K562 (cell line): ENCODE measurements at regions not wholly inside any gene's neighbourhood (a gene's known extent, or its start where the extent isn't known, plus 50 kb on each side); places are given as distances from the start of the nearest gene placed in this dataset.

Source experiments
- ATAC-seq: fragments of 200-7000 bp; cut with Tn5 transposase; 3 replicates; pipeline ENCODE4 v1.9.1; 2020; ENCODE audit warnings: moderate library complexity
- BruUV-seq: library from RNA; stranded (reverse); fragments of 400-500 nt; replicated peaks from 2 replicates; lab custom pipeline; 2021; lab: Mats Ljungman, UMichigan
- CTCF ChIA-PET: fragments of 300-600 bp; formaldehyde crosslinking; extraction: SDS; loops from one replicate; lab custom pipeline; 2021; ENCODE audit warnings: low intra/inter-chr PET ratio; lab: Yijun Ruan, JAX
- POLR2A ChIA-PET: fragments of 300-600, 350-650 bp; sonication (Branson Sonifier 250); formaldehyde crosslinking; extraction: SDS; loops from one replicate; lab custom pipeline; 2021; ENCODE audit warnings: antibody characterized with exemption, inconsistent platforms; lab: Yijun Ruan, JAX
- DNase-seq, 4 experiments: peaks; one replicate each; pipeline versions ENCODE4 v3.0.0 to v3.0.0-alpha.2; 2011 to 2018; ENCODE audit warnings: low spot score in 3 of 4, mixed read lengths in 3 of 4; ENCODE audit errors: extremely low read depth in 1 of 4
- FAIRE-seq: peaks from 2 replicates; lab custom pipeline; 2011; peaks lifted over from hg19 to GRCh38; lab: Jason Lieb, UNC
- H2AFZ ChIP-seq: 2 replicates; pipeline ENCODE4 v1.6.0; 2011; ENCODE audit warnings: low read depth, low read length, control low read depth, inconsistent platforms
- H3K27ac ChIP-seq: fragments of 200-600 bp; 3 replicates; pipeline ENCODE4 v1.8.0; 2011; ENCODE audit warnings: low read depth, mild to moderate bottlenecking, control low read depth, inconsistent platforms, low read length, moderate library complexity, mixed read lengths; ENCODE audit errors: extremely low read depth
- H3K27me3 ChIP-seq, 2 experiments: fragments of 300-600 bp in 1 of 2; 2 replicates in 1 of 2; 3 replicates in 1 of 2; pipeline versions ENCODE4 v1.6.0 to v1.8.0; 2011; ENCODE audit warnings: inconsistent platforms in 2 of 2, low read length in 2 of 2, mild to moderate bottlenecking in 1 of 2, mixed read lengths in 1 of 2, moderate library complexity in 1 of 2; ENCODE audit not compliant: control insufficient read depth in 2 of 2, insufficient read depth in 2 of 2
- H3K36me3 ChIP-seq: fragments of 300-600 bp; 3 replicates; pipeline ENCODE4 v1.8.0; 2011; ENCODE audit warnings: mild to moderate bottlenecking, low read length, inconsistent platforms; ENCODE audit not compliant: control insufficient read depth, insufficient read depth
- H3K4me1 ChIP-seq, 2 experiments: fragments of 200-600 bp in 1 of 2; replicated peaks in 1 of 2; 2 replicates in 1 of 2; 3 replicates in 1 of 2; pipeline versions ENCODE4 v1.5.1 to v1.8.0; 2011; ENCODE audit warnings: inconsistent platforms in 2 of 2, low read length in 2 of 2, mild to moderate bottlenecking in 1 of 2, mixed read lengths in 1 of 2, moderate library complexity in 1 of 2; ENCODE audit not compliant: control insufficient read depth in 2 of 2, insufficient read depth in 2 of 2
- H3K4me2 ChIP-seq: 2 replicates; pipeline ENCODE4 v1.6.1; 2011; ENCODE audit warnings: low read length, control low read depth, inconsistent platforms, mixed read lengths; ENCODE audit not compliant: insufficient read depth
- H3K4me3 ChIP-seq: fragments of 200-600 bp; sonication (generic), shearing (Covaris generic); 2 replicates; pipeline ENCODE4 v1.5.1; 2016; ENCODE audit warnings: control low read depth, inconsistent platforms
- H3K79me2 ChIP-seq: fragments of 200-600 bp; 3 replicates; pipeline ENCODE4 v1.8.0; 2011; ENCODE audit warnings: low read length, inconsistent platforms; ENCODE audit not compliant: control insufficient read depth, insufficient read depth
- H3K9ac ChIP-seq, 2 experiments: 2 replicates each; pipeline versions ENCODE4 v1.6.0 to v1.6.1; 2011; ENCODE audit warnings: low read depth in 2 of 2, low read length in 2 of 2, control low read depth in 1 of 2, inconsistent platforms in 1 of 2, mild to moderate bottlenecking in 1 of 2, mixed read lengths in 1 of 2; ENCODE audit not compliant: insufficient read depth in 1 of 2
- H3K9me1 ChIP-seq: one replicate; pipeline ENCODE4 v1.6.0; 2011; ENCODE audit warnings: inconsistent platforms, mild to moderate bottlenecking, low read length, moderate library complexity; ENCODE audit not compliant: control insufficient read depth, insufficient read depth
- H3K9me3 ChIP-seq: replicated peaks from 2 replicates; pipeline ENCODE4 v1.5.1; 2011; ENCODE audit warnings: low read depth, low read length, inconsistent platforms; ENCODE audit not compliant: control insufficient read depth, insufficient read depth
- H4K20me1 ChIP-seq: replicated peaks from 2 replicates; pipeline ENCODE4 v1.6.1; 2011; ENCODE audit warnings: low read length, inconsistent platforms, mixed read lengths; ENCODE audit not compliant: control insufficient read depth, insufficient read depth
- CBFB ChIP-seq: sonication (generic); formaldehyde crosslinking; IDR thresholded peaks from 2 replicates; pipeline ENCODE4 v1.4.0; 2020; ENCODE audit warnings: mild to moderate bottlenecking, missing genetic modification reagents
- CBX1 ChIP-seq: sonication (generic); IDR thresholded peaks from 2 replicates; pipeline ENCODE4 v1.6.1; 2016; ENCODE audit warnings: antibody characterized with exemption, low read depth, mild to moderate bottlenecking
- ETV6 ChIP-seq, 3 experiments: fragments of 150-350 bp in 1 of 3; sonication (generic) in 1 of 3; formaldehyde crosslinking in 1 of 3; IDR thresholded peaks; 2 replicates each; pipeline versions ENCODE4 v1.6.1 to v1.8.0; 2014 to 2022; ENCODE audit warnings: borderline replicate concordance in 2 of 3, low read depth in 2 of 3, antibody characterized with exemption in 1 of 3, low read length in 1 of 3, mild to moderate bottlenecking in 1 of 3, missing genetic modification reagents in 1 of 3
- HNRNPLL ChIP-seq: fragments of 200-400 bp; formaldehyde crosslinking; IDR thresholded peaks from 2 replicates; pipeline ENCODE4 v1.6.1; 2017; ENCODE audit warnings: low read length, low read depth, mild to moderate bottlenecking; ENCODE audit not compliant: poor library complexity, severe bottlenecking
- KAT7 ChIP-seq: sonication (generic); formaldehyde crosslinking; IDR thresholded peaks from 2 replicates; pipeline ENCODE4 v1.8.0; 2022; ENCODE audit warnings: missing genetic modification reagents, mild to moderate bottlenecking, borderline replicate concordance
- KDM5B ChIP-seq: fragments of 200-600 bp; sonication (generic); IDR thresholded peaks from 2 replicates; pipeline ENCODE4 v1.6.1; 2012; ENCODE audit warnings: low read depth, mild to moderate bottlenecking, moderate library complexity, low read length, control low read depth, inconsistent platforms; ENCODE audit not compliant: insufficient replicate concordance
- KLF10 ChIP-seq: fragments of 250-450 bp; sonication (Bioruptor Pico); IDR thresholded peaks from 2 replicates; pipeline ENCODE4 v1.6.1; 2021; ENCODE audit warnings: matching md5 sums
- MCM3 ChIP-seq: fragments of 450-650 bp; IDR thresholded peaks from 2 replicates; pipeline ENCODE4 v1.6.1; 2016
- MTA3 ChIP-seq: fragments of 450-650 bp; formaldehyde crosslinking; IDR thresholded peaks from 2 replicates; pipeline ENCODE4 v1.6.1; 2017; ENCODE audit warnings: mild to moderate bottlenecking, borderline replicate concordance
- TARDBP ChIP-seq: fragments of 450-650 bp; IDR thresholded peaks from 2 replicates; pipeline ENCODE4 v1.6.1; 2016
- ZNF143 ChIP-seq: sonication (generic); formaldehyde crosslinking; IDR thresholded peaks from 2 replicates; pipeline ENCODE4 v1.9.0; 2022; ENCODE audit warnings: mild to moderate bottlenecking, missing genetic modification reagents
- WGBS: fragments of 100-300 bp; shearing (Covaris generic); methylation state at CpG from one replicate; pipeline ENCODE4 v1.1.6; 2016; ENCODE audit warnings: low coverage, mixed read lengths; ENCODE audit not compliant: insufficient coverage; ENCODE audit errors: missing lambda C conversion rate; 5-methylcytosine and 5-hydroxymethylcytosine counted together
- in situ Hi-C: fragments of 300-500 bp; cut with MboI; formaldehyde crosslinking; loops from 4 replicates; pipeline ENCODE4 v1.15.0; 2018; ENCODE audit warnings: inconsistent platforms, mixed read lengths
- intact Hi-C: fragments of 100-400 bp; cut with micrococcal nuclease; formaldehyde crosslinking; loops from 2 replicates; pipeline ENCODE4 v1.14.2; 2022
- TF ChIP-seq, protein P1 (sequence below): sonication (generic); formaldehyde crosslinking; IDR thresholded peaks from 2 replicates; pipeline ENCODE4 v1.8.0; 2023; ENCODE audit warnings: mild to moderate bottlenecking, missing genetic modification reagents
- TF ChIP-seq, protein P2 (sequence below): sonication (generic); formaldehyde crosslinking; IDR thresholded peaks from 2 replicates; pipeline ENCODE4 v1.8.0; 2022; ENCODE audit warnings: mild to moderate bottlenecking, missing genetic modification reagents
- TF ChIP-seq, protein P3 (sequence below): fragments of 450-650 bp; formaldehyde crosslinking; IDR thresholded peaks from 2 replicates; pipeline ENCODE4 v1.4.0; 2020; ENCODE audit warnings: mild to moderate bottlenecking, mixed read lengths

DNA sequence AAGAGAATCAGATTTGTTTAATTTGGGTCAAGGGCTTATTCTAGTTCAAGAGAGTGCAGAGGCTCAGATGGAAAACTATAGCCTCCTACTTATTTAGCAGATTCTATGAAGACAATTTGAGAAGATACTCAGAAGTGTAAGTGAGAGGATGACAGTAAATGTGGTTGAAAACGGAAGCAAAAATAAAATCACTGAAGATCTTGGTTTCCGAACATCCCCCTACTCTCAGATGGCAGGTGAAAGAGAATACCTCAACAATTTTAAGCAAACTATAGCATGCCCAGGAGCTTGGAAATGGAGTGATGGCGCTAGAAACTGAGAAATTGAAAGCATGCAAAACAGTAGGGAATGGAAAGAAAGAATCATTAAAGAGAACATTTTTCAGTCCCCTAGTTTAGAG is 705.5 kb upstream of the CDH8 start:
- Histone ChIP-seq H3K9me1 (no peaks in the 10 kb centered on the region), H3K36me3 (no peaks in the 10 kb centered on the region), H3K9me3 (no peaks in the 10 kb centered on the region), H3K4me2 (no peak overlapping the region), H3K27me3 (no peaks in the 10 kb centered on the region), H3K9ac (no peak overlapping the region), H2AFZ (no peak overlapping the region)
- 2% methylated on average over 3 of the region's 3 CpGs for whole genome bisulfite sequencing
- in situ Hi-C loops: no loop called here
- intact Hi-C loops: no loop called here
- ATAC-seq: no peak
- TF ChIP-seq ZNF143 (CRISPR knock-in tag): no peak
- no peak for TF ChIP-seq TARDBP
- no peak for TF ChIP-seq CBFB (CRISPR knock-in tag)
- TF ChIP-seq KAT7 (CRISPR knock-in tag): no peak
- TF ChIP-seq KDM5B: no peak
- TF ChIP-seq, protein P1, sequence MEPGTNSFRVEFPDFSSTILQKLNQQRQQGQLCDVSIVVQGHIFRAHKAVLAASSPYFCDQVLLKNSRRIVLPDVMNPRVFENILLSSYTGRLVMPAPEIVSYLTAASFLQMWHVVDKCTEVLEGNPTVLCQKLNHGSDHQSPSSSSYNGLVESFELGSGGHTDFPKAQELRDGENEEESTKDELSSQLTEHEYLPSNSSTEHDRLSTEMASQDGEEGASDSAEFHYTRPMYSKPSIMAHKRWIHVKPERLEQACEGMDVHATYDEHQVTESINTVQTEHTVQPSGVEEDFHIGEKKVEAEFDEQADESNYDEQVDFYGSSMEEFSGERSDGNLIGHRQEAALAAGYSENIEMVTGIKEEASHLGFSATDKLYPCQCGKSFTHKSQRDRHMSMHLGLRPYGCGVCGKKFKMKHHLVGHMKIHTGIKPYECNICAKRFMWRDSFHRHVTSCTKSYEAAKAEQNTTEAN (CRISPR knock-in tag): no peak
- TF ChIP-seq CBX1: no peak
- no peak for TF ChIP-seq ETV6 (IDR thresholded peaks at IDR 0.05; ENCODE audit: borderline replicate concordance in 1 of 2, low read depth in 2 of 2, low read length in 1 of 2)
- no peak for TF ChIP-seq ETV6 (CRISPR knock-in tag; IDR thresholded peaks at IDR 0.05; ENCODE audit: borderline replicate concordance)
- TF ChIP-seq MCM3: no peak
- TF ChIP-seq KLF10 (CRISPR knock-in tag): no peak
- TF ChIP-seq, protein P2, sequence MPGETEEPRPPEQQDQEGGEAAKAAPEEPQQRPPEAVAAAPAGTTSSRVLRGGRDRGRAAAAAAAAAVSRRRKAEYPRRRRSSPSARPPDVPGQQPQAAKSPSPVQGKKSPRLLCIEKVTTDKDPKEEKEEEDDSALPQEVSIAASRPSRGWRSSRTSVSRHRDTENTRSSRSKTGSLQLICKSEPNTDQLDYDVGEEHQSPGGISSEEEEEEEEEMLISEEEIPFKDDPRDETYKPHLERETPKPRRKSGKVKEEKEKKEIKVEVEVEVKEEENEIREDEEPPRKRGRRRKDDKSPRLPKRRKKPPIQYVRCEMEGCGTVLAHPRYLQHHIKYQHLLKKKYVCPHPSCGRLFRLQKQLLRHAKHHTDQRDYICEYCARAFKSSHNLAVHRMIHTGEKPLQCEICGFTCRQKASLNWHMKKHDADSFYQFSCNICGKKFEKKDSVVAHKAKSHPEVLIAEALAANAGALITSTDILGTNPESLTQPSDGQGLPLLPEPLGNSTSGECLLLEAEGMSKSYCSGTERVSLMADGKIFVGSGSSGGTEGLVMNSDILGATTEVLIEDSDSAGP (CRISPR knock-in tag): no peak
- no peak for TF ChIP-seq MTA3
- no peak for TF ChIP-seq HNRNPLL
- TF ChIP-seq, protein P3, sequence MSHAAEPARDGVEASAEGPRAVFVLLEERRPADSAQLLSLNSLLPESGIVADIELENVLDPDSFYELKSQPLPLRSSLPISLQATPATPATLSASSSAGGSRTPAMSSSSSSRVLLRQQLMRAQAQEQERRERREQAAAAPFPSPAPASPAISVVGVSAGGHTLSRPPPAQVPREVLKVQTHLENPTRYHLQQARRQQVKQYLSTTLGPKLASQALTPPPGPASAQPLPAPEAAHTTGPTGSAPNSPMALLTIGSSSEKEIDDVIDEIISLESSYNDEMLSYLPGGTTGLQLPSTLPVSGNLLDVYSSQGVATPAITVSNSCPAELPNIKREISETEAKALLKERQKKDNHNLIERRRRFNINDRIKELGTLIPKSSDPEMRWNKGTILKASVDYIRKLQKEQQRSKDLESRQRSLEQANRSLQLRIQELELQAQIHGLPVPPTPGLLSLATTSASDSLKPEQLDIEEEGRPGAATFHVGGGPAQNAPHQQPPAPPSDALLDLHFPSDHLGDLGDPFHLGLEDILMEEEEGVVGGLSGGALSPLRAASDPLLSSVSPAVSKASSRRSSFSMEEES (CRISPR knock-in tag): no peak
- TF ChIP-seq, all 486 proteins: peak for 0
- Histone ChIP-seq H4K20me1 (no peaks in the 10 kb centered on the region), H3K4me3 (no peak overlapping the region), H3K27ac (no peak overlapping the region), H3K79me2 (no peaks in the 10 kb centered on the region), H3K4me1 (no peaks in the 10 kb centered on the region)
- ChIA-PET CTCF (no interaction called here), POLR2A (no interaction called here)
- no peak for DNase-seq
- no TSS peak for BruUV-seq
- FAIRE-seq: no peak
